IPS DF 4.7 (cell line): ENCODE measurements at regions not wholly inside any gene's neighbourhood (a gene's known extent, or its start where the extent isn't known, plus 50 kb on each side); places are given as distances from the start of the nearest gene placed in this dataset.

Experiments
- DNase-seq: peaks from one replicate; pipeline ENCODE4 v3.0.0-alpha.2; 2013; ENCODE audit warnings: low spot score; ENCODE audit errors: extremely low read depth

GRCh38 chr10:90399782-90400181, 458.1 kb downstream of the HTR7 start:
- DNase-seq: no peak

GRCh38 chr10:90403211-90404000, 454.4 kb downstream of the HTR7 start:
- DNase-seq: no peak

GRCh38 chr10:90407131-90407530, 450.7 kb downstream of the HTR7 start:
- no peak for DNase-seq

GRCh38 chr10:90407851-90408250, 450.0 kb downstream of the HTR7 start:
- DNase-seq: no peak

- DNase-seq: no peak
Observed at GRCh38 chr10:90412582-90412981, 445.3 kb downstream of the HTR7 start.

- no peak for DNase-seq
Observed at GRCh38 chr10:90413196-90413595, 444.6 kb downstream of the HTR7 start.

- DNase-seq: no peak
Observed at GRCh38 chr10:90414926-90415325, 442.9 kb downstream of the HTR7 start.

GRCh38 chr10:90417029-90417428, 440.8 kb downstream of the HTR7 start:
- DNase-seq: no peak

- DNase-seq: no peak
Observed at GRCh38 chr10:90417476-90418210, 440.2 kb downstream of the HTR7 start.

GRCh38 chr10:90418869-90419652, 438.8 kb downstream of the HTR7 start:
- no peak for DNase-seq

GRCh38 chr10:90420637-90421318, 437.1 kb downstream of the HTR7 start:
- no peak for DNase-seq

- DNase-seq: no peak
Observed at GRCh38 chr10:90421874-90422273, 436.0 kb downstream of the HTR7 start.

GRCh38 chr10:90424730-90425129, 433.1 kb downstream of the HTR7 start:
- no peak for DNase-seq

- no peak for DNase-seq
Observed at GRCh38 chr10:90430186-90430585, 427.7 kb downstream of the HTR7 start.

- no peak for DNase-seq
Observed at GRCh38 chr10:90432866-90433265, 425.0 kb downstream of the HTR7 start.

GRCh38 chr10:90435296-90435695, 422.5 kb downstream of the HTR7 start:
- DNase-seq: no peak

- DNase-seq: no peak
Observed at GRCh38 chr10:90437452-90437851, 420.4 kb downstream of the HTR7 start.

- no peak for DNase-seq
Observed at GRCh38 chr10:90440870-90441269, 417.0 kb downstream of the HTR7 start.

GRCh38 chr10:90443342-90443741, 414.5 kb downstream of the HTR7 start:
- no peak for DNase-seq

- no peak for DNase-seq
Observed at GRCh38 chr10:90447831-90448230, 410.0 kb downstream of the HTR7 start.

- no peak for DNase-seq
Observed at GRCh38 chr10:90450797-90451196, 407.0 kb downstream of the HTR7 start.
